Peyer's patch (tissue), 4 donors: ENCODE measurements at regions not wholly inside any gene's neighbourhood (a gene's known extent, or its start where the extent isn't known, plus 50 kb on each side); places are given as distances from the start of the nearest gene placed in this dataset.

Source experiments
- DNase-seq, 3 donors: peaks; one replicate each; pipeline ENCODE4 v3.0.0-alpha.2; 2017 to 2019
- H3K27ac ChIP-seq, 4 donors: fragments of 200-600 bp; sonication (generic); one replicate each; pipeline ENCODE4 v1.5.1; 2016 to 2019
- H3K27me3 ChIP-seq, 2 donors: fragments of 200-600 bp; sonication (generic); one replicate each; pipeline ENCODE4 v1.5.1; 2019
- H3K36me3 ChIP-seq, 3 donors: fragments of 200-600 bp; sonication (generic); one replicate each; pipeline ENCODE4 v1.5.1; 2016 to 2019
- H3K4me1 ChIP-seq, 4 donors: fragments of 200-600 bp; sonication (generic); one replicate each; pipeline ENCODE4 v1.5.1; 2016 to 2019
- H3K4me3 ChIP-seq, 4 donors: fragments of 200-600 bp; sonication (generic); 1 replicate in 3 of 4; 2 replicates in 1 of 4; pipeline ENCODE4 v1.5.1; 2016 to 2019; ENCODE audit warnings: mild to moderate bottlenecking in 1 of 4
- H3K9me3 ChIP-seq, 4 donors: fragments of 200-600 bp; sonication (generic); one replicate each; pipeline ENCODE4 v1.5.1; 2016 to 2019; ENCODE audit warnings: mild to moderate bottlenecking in 1 of 4
- CTCF ChIP-seq, 6 experiments: fragments of 450-650 bp in 4 of 6; fragments of 200-600 bp in 2 of 6; sonication (generic) in 1 of 6; IDR thresholded peaks; one replicate each; pipeline ENCODE4 v1.5.1; 2017 to 2019; ENCODE audit warnings: antibody characterized with exemption in 6 of 6, mild to moderate bottlenecking in 3 of 6, moderate library complexity in 1 of 6
- POLR2A ChIP-seq, 2 donors: fragments of 450-650 bp; IDR thresholded peaks; one replicate each; pipeline ENCODE4 v1.5.1; 2017; ENCODE audit warnings: antibody characterized with exemption in 2 of 2, mild to moderate bottlenecking in 2 of 2, moderate library complexity in 2 of 2

GRCh38 chr6:167643223-167643622, 183.5 kb upstream of the AFDN start:
- DNase-seq: peak in 1 of 3 donors; percentile 23
- Histone ChIP-seq H3K9me3 (no peaks in the 10 kb centered on the region), H3K27ac (no peak overlapping the region), H3K27me3 (no peaks in the 10 kb centered on the region), H3K36me3 (no peaks in the 10 kb centered on the region), H3K4me3 (no peak overlapping the region), H3K4me1 (no peaks in the 10 kb centered on the region)
- no peak for TF ChIP-seq POLR2A (IDR thresholded peaks at IDR 0.05)
- no peak for TF ChIP-seq CTCF (IDR thresholded peaks at IDR 0.05)

GRCh38 chr6:167643716-167644115, 183.0 kb upstream of the AFDN start:
- no peaks in the 10 kb centered on the region for H3K27me3 ChIP-seq

GRCh38 chr6:167644412-167645132, 182.1 kb upstream of the AFDN start:
- no peaks in the 10 kb centered on the region for H3K36me3 ChIP-seq
- H3K4me1 ChIP-seq: no peaks in the 10 kb centered on the region
- no peak overlapping the region for H3K27ac ChIP-seq
- H3K9me3 ChIP-seq: no peaks in the 10 kb centered on the region
- no peak overlapping the region for H3K4me3 ChIP-seq
- H3K27me3 ChIP-seq: no peaks in the 10 kb centered on the region
- no peak for TF ChIP-seq POLR2A (IDR thresholded peaks at IDR 0.05)
- TF ChIP-seq CTCF (IDR thresholded peaks at IDR 0.05): no peak
- peak in 1 of 3 donors; percentile 35 for DNase-seq

More at GRCh38 chr6:167643716-167644115, 183.0 kb upstream of the AFDN start:
- no peak overlapping the region for H3K4me3 ChIP-seq
- H3K9me3 ChIP-seq: no peaks in the 10 kb centered on the region
- TF ChIP-seq POLR2A (IDR thresholded peaks at IDR 0.05) (no peak), CTCF (IDR thresholded peaks at IDR 0.05) (no peak)
- no peaks in the 10 kb centered on the region for H3K36me3 ChIP-seq
- H3K4me1 ChIP-seq: no peaks in the 10 kb centered on the region
- no peak for DNase-seq
- H3K27ac ChIP-seq: no peak overlapping the region

- Histone ChIP-seq H3K4me3 (no peak overlapping the region), H3K36me3 (no peaks in the 10 kb centered on the region), H3K27ac (no peak overlapping the region), H3K27me3 (no peaks in the 10 kb centered on the region), H3K4me1 (no peaks in the 10 kb centered on the region), H3K9me3 (no peaks in the 10 kb centered on the region)
- DNase-seq: no peak
- no peak for TF ChIP-seq CTCF (IDR thresholded peaks at IDR 0.05)
- TF ChIP-seq POLR2A (IDR thresholded peaks at IDR 0.05): no peak
Measured at GRCh38 chr6:167645368-167645767, 181.3 kb upstream of the AFDN start.

GRCh38 chr6:167647306-167647705, 179.4 kb upstream of the AFDN start:
- DNase-seq: no peak
- Histone ChIP-seq H3K4me3 (no peak overlapping the region), H3K9me3 (no peaks in the 10 kb centered on the region), H3K36me3 (no peaks in the 10 kb centered on the region), H3K4me1 (no peaks in the 10 kb centered on the region), H3K27ac (no peak overlapping the region), H3K27me3 (no peaks in the 10 kb centered on the region)
- no peak for TF ChIP-seq POLR2A (IDR thresholded peaks at IDR 0.05)
- no peak for TF ChIP-seq CTCF (IDR thresholded peaks at IDR 0.05)
